ENCODE measurements at regions not wholly inside any gene's neighbourhood (a gene's known extent, or its start where the extent isn't known, plus 50 kb on each side); places are given as distances from the start of the nearest gene placed in this dataset.

GRCh38 chr7:30212701-30213111 lies 71.7 kb upstream of the ZNRF2 start:
- no peak for DNase-seq

- DNase-seq, result no peak
These were observed 70.8 kb upstream of the ZNRF2 start for GRCh38 chr7:30213637-30214036.

- DNase-seq, result no peak
These were observed 69.7 kb upstream of the ZNRF2 start for GRCh38 chr7:30214651-30215137.

GRCh38 chr7:30221764-30222163 lies 62.6 kb upstream of the ZNRF2 start:
- DNase-seq, result no peak

DNA sequence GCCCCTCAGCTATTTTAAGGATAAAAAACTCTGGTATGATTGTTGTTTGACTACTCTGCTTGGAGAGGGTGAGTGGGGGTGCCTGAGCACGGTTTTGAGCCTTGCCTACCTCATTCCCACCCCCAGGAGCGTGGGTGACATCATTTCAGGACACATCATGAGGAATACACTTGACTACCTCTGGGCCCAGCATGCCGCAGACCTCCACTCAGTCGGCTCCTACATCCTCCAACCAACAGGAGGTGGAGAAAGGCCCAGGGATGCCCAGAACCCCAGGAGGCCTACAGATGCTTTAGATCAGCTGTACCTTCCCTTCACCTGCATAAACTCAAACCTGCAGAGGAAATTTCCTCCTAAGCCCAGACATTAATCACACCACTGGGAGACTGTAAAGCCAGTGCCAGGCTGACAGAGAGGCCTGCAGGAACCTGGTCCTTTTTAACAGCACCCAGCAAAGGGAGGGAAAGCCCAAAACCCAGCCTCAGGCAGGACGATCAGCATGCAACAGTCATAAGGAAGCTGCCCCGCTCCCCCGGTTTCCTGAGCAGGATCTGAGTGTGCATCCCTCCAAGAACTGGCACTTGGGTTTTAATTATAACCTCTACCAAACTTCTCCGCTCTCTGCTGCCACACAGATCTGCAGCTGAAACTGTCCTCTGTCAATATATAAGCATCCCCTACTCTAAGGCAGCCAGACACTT lies 61.7 kb upstream of the ZNRF2 start:
- DNase-seq, result no peak

DNA sequence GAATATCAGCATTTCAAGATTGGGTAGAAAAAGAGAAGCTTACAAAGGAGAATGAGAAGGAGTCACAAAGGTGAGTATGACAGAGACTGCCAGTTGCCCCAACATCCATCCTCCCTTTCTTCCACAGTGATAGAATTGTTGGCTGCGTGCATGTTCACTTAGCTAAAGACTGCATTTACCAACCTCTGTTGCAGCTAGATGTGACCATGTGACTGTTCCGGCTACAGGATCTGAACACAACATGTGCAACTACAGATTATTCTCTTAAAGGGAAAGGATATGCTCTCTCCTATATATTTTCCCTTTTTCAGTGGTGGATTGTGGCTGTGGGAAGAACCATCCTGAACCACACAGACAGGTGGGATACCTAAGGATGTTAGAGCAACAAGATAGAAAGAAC lies 60.5 kb upstream of the ZNRF2 start:
- DNase-seq, result no peak

DNA sequence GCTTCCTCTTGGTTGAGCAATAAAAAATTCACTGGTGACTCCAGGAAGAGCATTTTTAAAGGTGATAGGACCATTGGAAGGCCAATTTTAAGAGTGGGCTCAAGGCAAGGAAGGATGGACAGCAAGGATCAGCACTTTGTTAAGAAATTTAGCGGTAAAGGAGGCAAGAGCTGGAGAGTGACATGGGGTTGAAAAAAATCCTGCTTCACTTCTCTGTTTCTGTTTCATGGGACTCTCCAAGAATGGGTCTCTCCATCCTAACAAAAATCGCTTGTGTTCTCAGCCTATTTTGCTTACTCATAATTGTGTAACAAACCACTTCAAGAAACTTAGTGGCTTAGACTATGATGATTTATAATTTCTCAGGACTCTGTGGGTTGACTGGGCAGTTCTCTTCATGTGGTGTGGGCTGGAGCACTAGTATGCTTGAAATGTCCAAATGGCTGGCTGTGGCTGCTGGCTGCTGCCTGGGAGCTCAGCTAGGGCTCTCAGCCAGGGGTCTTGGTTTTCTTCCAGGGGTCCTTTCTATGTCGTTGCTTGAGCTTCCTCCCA lies 59.8 kb upstream of the ZNRF2 start:
- no peak for DNase-seq

DNA sequence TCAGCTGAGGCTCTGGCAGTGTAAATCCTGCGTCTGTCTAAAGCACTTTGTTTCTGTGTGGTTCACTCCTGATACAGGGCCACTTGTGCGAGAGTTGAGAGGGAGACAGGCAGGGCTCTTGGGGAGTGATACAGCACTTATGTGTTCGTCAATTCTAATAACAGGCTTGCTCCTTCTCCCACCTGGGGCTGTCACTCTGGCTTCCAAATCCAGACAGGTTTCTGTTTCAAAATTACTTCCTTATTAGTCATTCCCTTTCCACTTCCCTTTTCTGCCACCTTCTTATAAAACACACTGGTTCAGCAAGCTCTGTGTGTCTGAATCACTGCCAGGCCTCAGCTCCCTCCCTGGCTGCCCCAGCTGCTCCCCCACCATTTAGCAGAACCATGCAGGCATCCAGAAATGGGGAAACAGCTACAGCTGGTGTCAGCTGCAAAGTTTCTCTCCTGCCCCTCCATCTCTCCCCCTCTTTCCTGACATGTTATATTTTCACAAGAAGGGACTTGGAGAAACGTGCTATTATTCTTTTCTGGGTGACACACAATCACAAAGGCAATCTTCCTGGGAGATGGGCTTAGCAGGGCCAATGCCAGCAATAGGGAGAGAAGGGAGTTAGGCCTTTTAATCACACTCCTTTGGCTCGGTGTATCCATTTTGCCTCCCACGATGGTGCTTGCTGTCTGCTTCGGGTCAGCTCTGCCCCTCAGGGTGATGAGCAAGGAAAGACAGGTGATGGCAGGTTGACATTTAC lies 58.4 kb upstream of the ZNRF2 start:
- DNase-seq, result peak; percentile 64

DNA sequence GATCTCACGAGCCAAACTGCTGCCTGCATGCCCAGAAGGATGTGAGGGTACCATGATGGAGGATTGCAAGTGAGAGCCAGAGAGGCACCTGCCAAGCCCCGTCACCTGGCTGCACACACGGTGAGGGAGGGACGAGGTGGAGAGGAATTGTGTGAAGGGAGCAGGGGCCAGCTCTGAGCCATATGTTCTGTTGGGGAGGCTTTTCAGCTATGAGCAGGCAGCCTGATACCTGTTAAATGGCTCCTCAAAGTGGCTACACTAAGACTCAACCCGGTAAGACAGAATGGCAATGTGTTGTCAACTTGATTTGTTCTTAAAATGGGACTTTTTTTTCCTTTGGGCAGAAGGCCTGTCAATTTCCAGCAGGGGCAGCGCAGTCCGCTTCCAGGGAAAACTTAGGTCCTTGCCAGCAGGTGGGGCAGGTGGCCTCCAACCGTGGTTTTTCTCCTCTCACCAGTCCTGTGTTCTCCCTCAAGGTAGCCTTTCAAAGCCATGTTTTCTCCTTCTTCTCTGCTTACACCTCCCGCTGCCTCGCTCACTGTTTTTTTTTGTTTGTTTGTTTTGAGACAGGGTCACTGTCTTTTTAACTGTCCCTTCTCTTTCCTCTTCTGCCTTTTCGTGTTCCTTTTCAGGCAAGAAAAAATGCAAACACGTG lies 57.7 kb upstream of the ZNRF2 start:
- DNase-seq, result peak; percentile 19

GRCh38 chr7:30231271-30231670 lies 53.1 kb upstream of the ZNRF2 start:
- DNase-seq, result no peak

- no peak for DNase-seq
These were observed 52.0 kb upstream of the ZNRF2 start for GRCh38 chr7:30232391-30232790.
